Smooth muscle cell (in vitro differentiated cells): ENCODE measurements at regions not wholly inside any gene's neighbourhood (a gene's known extent, or its start where the extent isn't known, plus 50 kb on each side); places are given as distances from the start of the nearest gene placed in this dataset.
A peak's percentile ranks its signal among the peaks of the same experiment; 100 is the strongest.
"Not testable (repeated sequence)": the region's sequence is repeated elsewhere in the genome, so short reads cannot be mapped to it uniquely, and the experiment has no call there.

Experiments used
- DNase-seq: peaks from one replicate; lab custom pipeline; 2025; ENCODE audit not compliant: unreplicated experiment; lab: John Stamatoyannopoulos, UW
- H2AFZ ChIP-seq: fragments of 200-600 bp; sonication (generic); 2 replicates; pipeline ENCODE4 v1.6.0; 2016; ENCODE audit warnings: antibody characterized with exemption, low read depth, mild to moderate bottlenecking
- H3F3A ChIP-seq: fragments of 200-600 bp; sonication (generic); 2 replicates; pipeline ENCODE4 v1.6.0; 2017; ENCODE audit warnings: antibody characterized with exemption, low read depth
- H3K27ac ChIP-seq: fragments of 200-600 bp; sonication (generic); 2 replicates; pipeline ENCODE4 v1.5.1; 2016; ENCODE audit warnings: low read depth, mild to moderate bottlenecking
- H3K27me3 ChIP-seq: fragments of 200-600 bp; sonication (generic); 2 replicates; pipeline ENCODE4 v1.6.1; 2016; ENCODE audit warnings: low read depth, mild to moderate bottlenecking
- H3K36me3 ChIP-seq: fragments of 200-600 bp; sonication (generic); 2 replicates; pipeline ENCODE4 v1.5.1; 2016; ENCODE audit warnings: low read depth
- H3K4me1 ChIP-seq: fragments of 200-600 bp; sonication (generic); 2 replicates; pipeline ENCODE4 v1.5.1; 2016; ENCODE audit warnings: low read depth
- H3K4me2 ChIP-seq: fragments of 200-600 bp; sonication (generic); 2 replicates; pipeline ENCODE4 v1.6.0; 2016; ENCODE audit warnings: mild to moderate bottlenecking
- H3K4me3 ChIP-seq: fragments of 200-600 bp; sonication (generic); 2 replicates; pipeline ENCODE4 v1.5.1; 2016; ENCODE audit warnings: mild to moderate bottlenecking
- H3K79me2 ChIP-seq: fragments of 200-600 bp; sonication (generic); 2 replicates; pipeline ENCODE4 v1.6.0; 2016; ENCODE audit warnings: low read depth, mild to moderate bottlenecking
- H3K9ac ChIP-seq: fragments of 200-600 bp; sonication (generic); 2 replicates; pipeline ENCODE4 v1.6.0; 2016; ENCODE audit warnings: low read depth
- H3K9me3 ChIP-seq: fragments of 200-600 bp; sonication (generic); replicated peaks from 2 replicates; pipeline ENCODE4 v1.5.1; 2016; ENCODE audit warnings: low read depth
- H4K20me1 ChIP-seq: fragments of 200-600 bp; sonication (generic); 2 replicates; pipeline ENCODE4 v1.6.0; 2016; ENCODE audit warnings: low read depth
- WGBS: methylation state at CpG from one replicate; pipeline ENCODE4 v1.1.7; 2016; ENCODE audit warnings: low lambda C conversion rate; 5-methylcytosine and 5-hydroxymethylcytosine counted together
- TF ChIP-seq, protein P1 (sequence below): fragments of 200-600 bp; sonication (generic); IDR thresholded peaks from 2 replicates; pipeline ENCODE4 v1.5.1; 2017; ENCODE audit warnings: borderline replicate concordance, mild to moderate bottlenecking, antibody characterized with exemption; ENCODE audit not compliant: insufficient read depth, poor library complexity, severe bottlenecking

GRCh38 chr4:60724623-60725022, 475.5 kb upstream of the ADGRL3 start:
- H3K4me3 ChIP-seq, result no peak overlapping the region
- H3K27ac ChIP-seq, result peak overlapping the region; percentile 60
- WGBS, result 7% methylated on average over 3 of the region's 3 CpGs
- no peak overlapping the region for H3K9ac ChIP-seq
- H3K9me3 ChIP-seq, result no peaks in the 10 kb centered on the region
- TF ChIP-seq, protein P1, sequence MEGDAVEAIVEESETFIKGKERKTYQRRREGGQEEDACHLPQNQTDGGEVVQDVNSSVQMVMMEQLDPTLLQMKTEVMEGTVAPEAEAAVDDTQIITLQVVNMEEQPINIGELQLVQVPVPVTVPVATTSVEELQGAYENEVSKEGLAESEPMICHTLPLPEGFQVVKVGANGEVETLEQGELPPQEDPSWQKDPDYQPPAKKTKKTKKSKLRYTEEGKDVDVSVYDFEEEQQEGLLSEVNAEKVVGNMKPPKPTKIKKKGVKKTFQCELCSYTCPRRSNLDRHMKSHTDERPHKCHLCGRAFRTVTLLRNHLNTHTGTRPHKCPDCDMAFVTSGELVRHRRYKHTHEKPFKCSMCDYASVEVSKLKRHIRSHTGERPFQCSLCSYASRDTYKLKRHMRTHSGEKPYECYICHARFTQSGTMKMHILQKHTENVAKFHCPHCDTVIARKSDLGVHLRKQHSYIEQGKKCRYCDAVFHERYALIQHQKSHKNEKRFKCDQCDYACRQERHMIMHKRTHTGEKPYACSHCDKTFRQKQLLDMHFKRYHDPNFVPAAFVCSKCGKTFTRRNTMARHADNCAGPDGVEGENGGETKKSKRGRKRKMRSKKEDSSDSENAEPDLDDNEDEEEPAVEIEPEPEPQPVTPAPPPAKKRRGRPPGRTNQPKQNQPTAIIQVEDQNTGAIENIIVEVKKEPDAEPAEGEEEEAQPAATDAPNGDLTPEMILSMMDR, result no peak
- no peaks in the 10 kb centered on the region for H3K4me1 ChIP-seq
- no peaks in the 10 kb centered on the region for H3K27me3 ChIP-seq
- H3K36me3 ChIP-seq, result no peaks in the 10 kb centered on the region
- peaks cover 24% of the 10 kb centered on the region for H3F3A ChIP-seq
- peak overlapping the region; percentile 70 for H2AFZ ChIP-seq
- no peak for DNase-seq
- peak overlapping the region; percentile 63 for H3K4me2 ChIP-seq
- H4K20me1 ChIP-seq, result no peaks in the 10 kb centered on the region
- H3K79me2 ChIP-seq, result no peaks in the 10 kb centered on the region

DNA sequence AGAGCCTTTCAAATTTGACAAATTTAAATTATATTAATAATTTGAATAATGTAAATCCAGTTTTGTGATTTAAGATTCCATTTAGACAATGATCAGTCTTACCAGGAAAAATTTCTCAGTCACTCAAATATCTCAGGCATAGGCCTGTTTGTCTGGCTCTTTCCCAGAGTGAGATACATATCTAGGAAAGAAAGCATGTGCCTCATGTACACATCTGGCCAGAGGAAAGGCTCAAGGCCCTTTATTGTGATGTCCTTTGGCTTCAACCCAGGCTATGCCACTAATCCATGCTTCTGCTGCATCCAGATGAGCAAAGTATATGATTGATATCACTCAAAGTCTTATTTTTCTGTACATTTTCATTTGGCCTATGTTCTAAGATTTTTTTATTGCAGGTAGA, 473.3 kb upstream of the ADGRL3 start:
- no peaks in the 10 kb centered on the region for H3K27me3 ChIP-seq
- no peak overlapping the region for H3K4me3 ChIP-seq
- TF ChIP-seq, protein P1, result no peak
- no peak for DNase-seq
- H3K4me2 ChIP-seq, result no peak overlapping the region
- H3K9ac ChIP-seq, result no peak overlapping the region
- H3K4me1 ChIP-seq, result no peaks in the 10 kb centered on the region
- no peaks in the 10 kb centered on the region for H3K79me2 ChIP-seq
- no peak overlapping the region for H3K27ac ChIP-seq
- H3K9me3 ChIP-seq, result no peaks in the 10 kb centered on the region
- H4K20me1 ChIP-seq, result no peaks in the 10 kb centered on the region
- no peak overlapping the region for H2AFZ ChIP-seq
- H3F3A ChIP-seq, result peaks cover 19% of the 10 kb centered on the region
- no peaks in the 10 kb centered on the region for H3K36me3 ChIP-seq

- Histone ChIP-seq H2AFZ (no peak overlapping the region), H3K4me2 (no peak overlapping the region), H3K27me3 (no peaks in the 10 kb centered on the region), H4K20me1 (no peaks in the 10 kb centered on the region), H3K4me1 (no peaks in the 10 kb centered on the region), H3K27ac (no peak overlapping the region), H3K4me3 (no peak overlapping the region), H3K9me3 (no peaks in the 10 kb centered on the region), H3K9ac (no peak overlapping the region), H3K79me2 (no peaks in the 10 kb centered on the region), H3F3A (peaks cover 14% of the 10 kb centered on the region), H3K36me3 (no peaks in the 10 kb centered on the region)
- TF ChIP-seq, protein P1, result no peak
- no peak for DNase-seq
Measured at GRCh38 chr4:60729194-60729593, 470.9 kb upstream of the ADGRL3 start.

GRCh38 chr4:60729764-60730163, 470.4 kb upstream of the ADGRL3 start:
- not testable (repeated sequence) for H3K9me3 ChIP-seq, H3K4me3 ChIP-seq, H3K27me3 ChIP-seq, H3K79me2 ChIP-seq, H3K9ac ChIP-seq, H3K4me2 ChIP-seq, DNase-seq, H3K36me3 ChIP-seq, H3K27ac ChIP-seq, H4K20me1 ChIP-seq, H3K4me1 ChIP-seq, H2AFZ ChIP-seq
- peaks cover 11% of the 10 kb centered on the region for H3F3A ChIP-seq
- 90% methylated on average over 3 of the region's 3 CpGs for WGBS
